Ishikawa (cell line): ENCODE measurements at regions not wholly inside any gene's neighbourhood (a gene's known extent, or its start where the extent isn't known, plus 50 kb on each side); places are given as distances from the start of the nearest gene placed in this dataset.

Source experiments
- CEBPB ChIP-seq: IDR thresholded peaks from 2 replicates; pipeline ENCODE4 v1.6.1; 2012
- CREB1 ChIP-seq: IDR thresholded peaks from 2 replicates; pipeline ENCODE4 v1.6.1; 2012; ENCODE audit warnings: low read depth
- EGR1 ChIP-seq: IDR thresholded peaks from 2 replicates; pipeline ENCODE4 v1.6.1; 2012
- MAX ChIP-seq: IDR thresholded peaks from 2 replicates; pipeline ENCODE4 v1.6.1; 2012
- RAD21 ChIP-seq: IDR thresholded peaks from 2 replicates; pipeline ENCODE4 v1.6.1; 2012; ENCODE audit warnings: low read depth
- REST ChIP-seq: IDR thresholded peaks from 2 replicates; pipeline ENCODE4 v1.6.1; 2012; ENCODE audit warnings: low read depth, mild to moderate bottlenecking
- TAF1 ChIP-seq: IDR thresholded peaks from 2 replicates; pipeline ENCODE4 v1.6.1; 2012; ENCODE audit warnings: low read depth, mild to moderate bottlenecking
- TCF12 ChIP-seq: IDR thresholded peaks from 2 replicates; pipeline ENCODE4 v1.6.1; 2012; ENCODE audit warnings: low read depth
- USF1 ChIP-seq: IDR thresholded peaks from 2 replicates; pipeline ENCODE4 v1.6.1; 2012
- ZBTB7A ChIP-seq: IDR thresholded peaks from 2 replicates; pipeline ENCODE4 v1.6.1; 2012; ENCODE audit warnings: low read depth

GRCh38 chr5:165892383-165892782, 2387.0 kb downstream of the MAT2B start:
- TF ChIP-seq USF1: no peak
- no peak for TF ChIP-seq REST
- no peak for TF ChIP-seq CREB1
- TF ChIP-seq EGR1: no peak
- no peak for TF ChIP-seq MAX
- no peak for TF ChIP-seq RAD21
- TF ChIP-seq ZBTB7A: no peak
- no peak for TF ChIP-seq TAF1
- TF ChIP-seq CEBPB: no peak
- no peak for TF ChIP-seq TCF12
